NCI-H2029 (cell line): ENCODE measurements at regions not wholly inside any gene's neighbourhood (a gene's known extent, or its start where the extent isn't known, plus 50 kb on each side); places are given as distances from the start of the nearest gene placed in this dataset.

Experiments
- DNase-seq: peaks from one replicate; lab custom pipeline; 2025; lab: John Stamatoyannopoulos, UW

- no peak for DNase-seq
These were observed 315.5 kb upstream of the C9orf72 start for GRCh38 chr9:27888661-27889295.

- no peak for DNase-seq
These were observed 351.2 kb upstream of the C9orf72 start for GRCh38 chr9:27924502-27924901.

- peak; percentile 2 for DNase-seq
These were observed 352.5 kb upstream of the C9orf72 start for GRCh38 chr9:27925815-27926214.

GRCh38 chr9:27929841-27930240, 356.6 kb upstream of the C9orf72 start:
- DNase-seq = no peak

GRCh38 chr9:27933210-27934025, 360.1 kb upstream of the C9orf72 start:
- DNase-seq = no peak

- no peak for DNase-seq
These were observed 361.2 kb upstream of the C9orf72 start for GRCh38 chr9:27934471-27934870.

GRCh38 chr9:27939186-27939585, 365.9 kb upstream of the C9orf72 start:
- no peak for DNase-seq

GRCh38 chr9:27940535-27940934, 367.3 kb upstream of the C9orf72 start:
- DNase-seq = no peak

- DNase-seq = no peak
These were observed 370.2 kb upstream of the C9orf72 start for GRCh38 chr9:27943501-27943900.

GRCh38 chr9:27945386-27945785, 372.1 kb upstream of the C9orf72 start:
- no peak for DNase-seq

GRCh38 chr9:27950382-27950781, 377.1 kb upstream of the C9orf72 start:
- no peak for DNase-seq

GRCh38 chr9:27954858-27955257, 381.6 kb upstream of the C9orf72 start:
- no peak for DNase-seq

- DNase-seq = no peak
These were observed 390.6 kb upstream of the C9orf72 start for GRCh38 chr9:27963836-27964235.

GRCh38 chr9:27967210-27967609, 393.9 kb upstream of the C9orf72 start:
- no peak for DNase-seq

- DNase-seq = no peak
These were observed 404.6 kb upstream of the C9orf72 start for GRCh38 chr9:27977931-27978330.

GRCh38 chr9:27985714-27986113, 412.4 kb upstream of the C9orf72 start:
- no peak for DNase-seq

- no peak for DNase-seq
These were observed 417.2 kb upstream of the C9orf72 start for GRCh38 chr9:27990524-27990923.

- DNase-seq = no peak
These were observed 417.9 kb upstream of the C9orf72 start for GRCh38 chr9:27991221-27991620.

- DNase-seq = no peak
These were observed 427.8 kb upstream of the C9orf72 start for GRCh38 chr9:28001096-28001495.

- no peak for DNase-seq
These were observed 431.6 kb upstream of the C9orf72 start for GRCh38 chr9:28004900-28005299.

GRCh38 chr9:28005779-28006178, 432.5 kb upstream of the C9orf72 start:
- no peak for DNase-seq

- no peak for DNase-seq
These were observed 434.0 kb upstream of the C9orf72 start for GRCh38 chr9:28007097-28007817.

- no peak for DNase-seq
These were observed 440.9 kb upstream of the C9orf72 start for GRCh38 chr9:28014212-28014611.
